GM18868 (cell line): ENCODE measurements at regions not wholly inside any gene's neighbourhood (a gene's known extent, or its start where the extent isn't known, plus 50 kb on each side); places are given as distances from the start of the nearest gene placed in this dataset.

Source experiments
- ATAC-seq: cut with Tn5 transposase; IDR thresholded peaks from one replicate; pipeline ENCODE4 v1.9.1; 2021; ENCODE audit warnings: mild to moderate bottlenecking, moderate library complexity; ENCODE audit not compliant: unreplicated experiment

- ATAC-seq = no peak
Observed at GRCh38 chr17:413706-414380, 61.2 kb upstream of the RPH3AL start.

- ATAC-seq = no peak
Observed at GRCh38 chr17:413016-413350, 60.4 kb upstream of the RPH3AL start.

- ATAC-seq = no peak
Observed at GRCh38 chr17:412211-413015, 59.8 kb upstream of the RPH3AL start.

GRCh38 chr17:411421-412120 is 59.0 kb upstream of the RPH3AL start:
- ATAC-seq = no peak

- ATAC-seq = no peak
Observed at GRCh38 chr17:410543-411401, 58.2 kb upstream of the RPH3AL start.

- peak; percentile 90 for ATAC-seq
Observed at GRCh38 chr17:409848-410542, 57.4 kb upstream of the RPH3AL start.

- ATAC-seq = no peak
Observed at GRCh38 chr17:409308-409847, 56.8 kb upstream of the RPH3AL start.

GRCh38 chr17:404703-405102 is 52.1 kb upstream of the RPH3AL start:
- no peak for ATAC-seq
